ENCODE measurements at regions not wholly inside any gene's neighbourhood (a gene's known extent, or its start where the extent isn't known, plus 50 kb on each side); places are given as distances from the start of the nearest gene placed in this dataset.

DNA sequence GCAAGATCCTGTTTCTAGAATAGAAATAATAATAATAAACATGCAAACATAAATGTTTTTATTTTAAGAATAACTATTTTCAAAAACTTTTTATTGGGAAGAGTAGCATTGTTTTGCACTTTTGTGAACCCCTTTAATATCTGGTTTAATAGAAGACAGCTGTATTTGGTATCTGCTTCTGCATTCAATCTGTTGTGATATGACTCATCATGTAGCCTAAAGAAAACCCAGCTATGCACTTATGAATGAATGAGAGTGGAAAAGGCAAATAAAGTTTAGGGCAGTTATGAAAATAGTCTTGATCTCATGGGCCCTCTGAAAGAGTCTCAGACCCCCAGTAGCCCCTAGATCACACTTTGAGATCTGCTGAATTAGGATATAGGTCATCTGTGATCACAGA is 100.4 kb upstream of the PPP2R3A start:
- no peak for DNase-seq (ENCODE audit: low read depth)

GRCh38 chr3:135865553-135865952 is 100.0 kb upstream of the PPP2R3A start:
- no peak for DNase-seq (ENCODE audit: low read depth)

DNA sequence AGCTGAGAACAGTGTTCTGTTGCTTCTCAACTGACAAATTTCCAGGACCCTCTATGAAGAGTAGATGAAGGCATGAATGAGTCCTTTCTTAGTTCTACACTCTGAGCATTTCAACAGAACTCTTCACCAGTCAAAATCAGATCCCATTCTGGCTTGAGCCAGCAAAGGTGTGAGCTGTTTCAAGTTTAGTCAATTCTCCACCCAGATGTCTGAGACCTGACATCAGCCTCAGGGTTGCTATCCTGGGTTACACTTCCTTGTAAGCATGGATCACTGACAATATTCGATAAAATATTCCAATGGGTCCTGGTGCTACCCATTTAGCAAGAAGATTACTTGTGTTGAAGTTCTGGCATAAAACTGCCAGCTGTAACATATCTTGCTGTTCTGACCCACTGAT is 97.6 kb upstream of the PPP2R3A start:
- no peak for DNase-seq (ENCODE audit: low read depth)

- DNase-seq (ENCODE audit: low read depth), result no peak
Observed at GRCh38 chr3:135868801-135869200, 96.7 kb upstream of the PPP2R3A start.

GRCh38 chr3:135869439-135870105 is 96.0 kb upstream of the PPP2R3A start:
- peak; percentile 27 for DNase-seq (ENCODE audit: low read depth)

DNA sequence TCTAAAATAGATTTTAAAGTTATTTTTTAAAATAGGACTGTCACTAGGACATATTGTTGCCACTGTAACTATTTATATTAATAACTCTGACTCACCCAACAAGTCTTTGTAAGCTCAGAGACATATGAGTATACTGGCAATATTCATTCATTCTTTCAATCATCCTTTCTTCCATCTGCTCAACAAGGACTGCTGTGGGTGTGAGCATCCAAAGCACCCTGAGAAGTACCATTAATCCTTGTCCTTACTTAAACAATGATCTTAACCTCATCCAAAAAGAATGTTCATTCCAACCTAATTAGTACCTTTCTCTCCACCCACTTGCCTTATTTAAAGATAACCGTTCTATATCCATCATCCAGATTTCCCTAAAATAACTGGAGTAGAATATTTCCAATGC is 94.2 kb upstream of the PPP2R3A start:
- DNase-seq (ENCODE audit: low read depth), result no peak

DNA sequence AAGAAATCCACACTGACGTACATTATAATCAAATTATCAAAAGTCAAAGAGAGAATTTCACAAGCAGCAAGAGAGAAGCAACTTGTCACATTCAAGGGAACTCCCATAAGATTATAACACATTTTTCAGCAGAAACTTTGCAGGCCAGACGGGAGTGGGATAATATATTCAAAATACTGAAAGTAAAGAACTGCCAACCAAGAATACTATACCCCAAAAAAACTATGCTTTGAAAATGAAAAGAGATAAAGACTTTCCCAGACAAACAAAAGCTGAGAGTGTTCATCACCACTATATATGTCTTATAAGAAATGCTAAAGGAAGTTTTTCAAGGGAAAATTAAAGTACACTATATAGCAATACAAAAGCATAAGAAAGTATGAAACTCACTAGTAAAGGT is 91.5 kb upstream of the PPP2R3A start:
- DNase-seq (ENCODE audit: low read depth), result no peak

DNA sequence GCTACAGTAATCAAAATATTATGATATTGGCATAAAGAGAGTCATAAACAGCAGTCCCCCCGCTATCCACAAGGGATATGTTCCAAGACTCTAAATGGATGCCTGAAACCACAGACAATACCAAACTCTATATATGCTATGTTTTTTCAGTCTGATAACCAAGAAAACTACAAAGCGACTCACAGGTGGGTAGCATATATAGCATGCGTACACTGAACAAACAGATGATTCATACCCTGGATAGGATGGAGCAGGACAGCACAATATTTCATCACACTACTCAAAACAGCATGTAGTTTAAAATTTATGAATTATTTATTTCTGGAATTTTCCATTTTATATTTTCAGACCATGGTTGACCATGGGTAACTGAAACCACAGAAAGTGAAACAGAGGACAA is 87.0 kb upstream of the PPP2R3A start:
- no peak for DNase-seq (ENCODE audit: low read depth)

GRCh38 chr3:135885885-135886284 is 79.6 kb upstream of the PPP2R3A start:
- DNase-seq (ENCODE audit: low read depth), result no peak

DNA sequence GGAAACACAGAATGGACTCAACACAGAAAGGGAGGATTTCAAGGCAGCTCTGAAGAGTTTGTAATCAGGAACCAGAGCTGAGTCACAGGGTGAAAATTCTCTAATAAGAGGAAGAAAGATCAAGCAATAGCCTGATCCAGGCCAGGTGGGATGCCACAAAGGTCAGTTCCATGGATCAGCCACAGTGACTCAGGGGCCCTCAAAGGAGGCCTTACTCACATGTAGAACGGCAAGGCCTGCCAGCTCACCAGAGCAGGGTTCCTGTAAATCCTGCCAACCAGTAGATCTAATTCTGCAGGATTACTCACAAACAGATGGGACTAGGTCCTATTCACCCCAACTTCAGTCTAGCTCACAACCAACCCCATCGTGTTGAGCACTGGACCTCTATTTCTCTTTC is 78.3 kb upstream of the PPP2R3A start:
- DNase-seq (ENCODE audit: low read depth), result peak; percentile 93

- no peak for DNase-seq (ENCODE audit: low read depth)
Observed at GRCh38 chr3:135889443-135889842, 76.1 kb upstream of the PPP2R3A start.

GRCh38 chr3:135891121-135891520 is 74.4 kb upstream of the PPP2R3A start:
- DNase-seq (ENCODE audit: low read depth), result no peak

DNA sequence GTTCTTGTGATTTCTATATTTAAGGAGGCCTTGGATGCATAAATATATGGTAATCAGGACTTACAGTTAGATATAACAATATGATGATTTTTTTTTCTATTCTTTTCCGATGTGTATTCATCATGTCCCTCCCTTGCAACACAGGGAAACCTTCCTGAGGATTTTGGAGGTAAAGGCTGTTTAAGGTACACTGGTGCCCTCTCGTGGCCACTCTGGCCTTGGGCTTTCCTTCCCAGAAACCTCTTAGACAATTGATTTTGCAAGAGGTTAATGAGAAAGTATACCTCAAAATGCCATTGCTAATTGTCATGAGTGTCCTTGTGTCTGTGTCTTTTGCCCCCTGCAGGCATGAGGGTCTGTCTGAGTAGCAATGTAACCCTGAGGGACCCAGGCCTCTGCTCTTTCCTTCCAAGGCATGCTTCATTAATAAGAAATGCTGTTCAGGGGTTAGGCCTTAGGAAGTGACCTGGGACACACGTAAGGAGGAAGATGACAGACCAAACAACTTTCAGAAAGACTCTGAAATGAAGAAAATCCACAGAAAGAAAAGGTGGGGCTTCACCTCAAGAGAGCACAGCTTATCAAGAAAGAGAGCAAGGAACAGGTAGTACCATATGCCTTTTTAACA is 70.3 kb upstream of the PPP2R3A start:
- DNase-seq (ENCODE audit: low read depth), result peak; percentile 86

DNA sequence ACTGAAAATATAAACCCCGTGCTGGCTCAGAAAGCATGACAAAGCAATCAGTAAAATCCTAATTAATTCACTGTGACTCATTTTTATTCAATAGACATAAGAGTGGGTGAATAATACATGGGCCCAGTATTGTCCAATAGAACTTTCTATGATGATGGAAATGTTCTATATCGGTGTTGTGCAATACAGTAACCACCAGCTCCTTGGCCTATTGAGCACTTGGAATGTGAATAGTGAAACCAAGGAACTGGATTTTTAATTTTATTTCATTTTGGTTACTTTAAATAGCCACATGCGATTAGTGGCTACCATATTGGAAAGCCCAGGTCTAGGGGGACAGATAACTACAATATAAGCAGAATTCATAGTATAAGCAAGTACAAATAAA is 69.8 kb upstream of the PPP2R3A start:
- peak; percentile 97 for DNase-seq (ENCODE audit: low read depth)

DNA sequence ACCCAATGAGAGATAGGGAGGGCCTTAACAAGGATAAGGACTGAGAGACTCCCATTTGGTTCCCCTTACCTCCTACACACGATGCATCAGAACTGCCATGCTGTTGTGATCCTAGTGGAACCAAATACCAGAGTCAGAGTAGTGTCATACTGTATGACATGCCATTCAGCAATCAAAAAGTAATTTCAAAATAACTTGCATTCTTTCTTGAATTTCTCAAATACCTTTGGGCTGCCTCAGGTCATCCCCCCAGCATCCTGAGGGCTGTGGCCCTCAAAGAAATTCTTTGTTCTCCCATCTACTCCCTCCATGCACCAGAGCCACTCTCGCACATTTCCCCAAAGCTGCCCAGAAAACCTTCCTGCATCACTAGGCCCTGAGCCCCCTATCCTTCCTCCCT is 68.9 kb upstream of the PPP2R3A start:
- DNase-seq (ENCODE audit: low read depth), result peak; percentile 91

DNA sequence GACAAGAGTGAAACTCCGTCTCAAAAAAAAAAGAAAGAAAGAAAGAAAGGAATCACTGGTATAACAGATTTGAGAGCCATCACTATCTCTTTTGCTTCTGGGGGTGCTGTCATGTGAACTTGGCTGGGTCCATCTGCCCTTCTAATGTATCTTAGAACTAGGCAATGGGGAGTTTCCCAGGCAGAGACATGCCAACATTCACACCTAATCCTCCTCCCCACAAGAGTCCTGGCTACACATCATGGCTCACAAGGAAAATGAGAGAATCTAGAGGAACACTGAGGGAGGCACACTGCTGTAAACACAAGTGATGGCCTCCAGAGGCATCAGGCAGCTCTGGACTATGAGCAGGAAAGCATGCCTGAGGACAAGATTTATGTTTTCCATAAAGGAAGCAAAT is 67.8 kb upstream of the PPP2R3A start:
- no peak for DNase-seq (ENCODE audit: low read depth)

DNA sequence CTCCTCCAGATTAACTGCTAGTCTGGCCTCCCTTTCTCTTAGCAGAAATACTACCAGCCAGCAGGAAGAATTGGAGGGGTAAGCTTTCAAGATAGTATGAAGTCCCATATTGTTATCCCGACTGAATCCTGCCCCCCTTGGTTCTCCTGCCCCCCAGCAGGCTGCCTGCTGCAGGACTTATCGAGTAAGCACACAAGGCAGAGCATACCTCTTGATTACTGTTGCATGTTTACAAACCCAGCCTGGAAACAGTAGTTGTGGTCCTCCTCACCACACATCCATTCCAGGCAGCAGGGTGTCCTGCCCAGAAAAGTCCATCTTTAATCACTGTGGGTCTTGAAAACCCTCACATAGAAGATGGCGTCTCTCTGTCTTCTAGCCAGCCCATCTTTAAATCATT is 66.8 kb upstream of the PPP2R3A start:
- peak; percentile 53 for DNase-seq (ENCODE audit: low read depth)

GRCh38 chr3:135905058-135905724 is 60.3 kb upstream of the PPP2R3A start:
- DNase-seq (ENCODE audit: low read depth), result peak; percentile 76

DNA sequence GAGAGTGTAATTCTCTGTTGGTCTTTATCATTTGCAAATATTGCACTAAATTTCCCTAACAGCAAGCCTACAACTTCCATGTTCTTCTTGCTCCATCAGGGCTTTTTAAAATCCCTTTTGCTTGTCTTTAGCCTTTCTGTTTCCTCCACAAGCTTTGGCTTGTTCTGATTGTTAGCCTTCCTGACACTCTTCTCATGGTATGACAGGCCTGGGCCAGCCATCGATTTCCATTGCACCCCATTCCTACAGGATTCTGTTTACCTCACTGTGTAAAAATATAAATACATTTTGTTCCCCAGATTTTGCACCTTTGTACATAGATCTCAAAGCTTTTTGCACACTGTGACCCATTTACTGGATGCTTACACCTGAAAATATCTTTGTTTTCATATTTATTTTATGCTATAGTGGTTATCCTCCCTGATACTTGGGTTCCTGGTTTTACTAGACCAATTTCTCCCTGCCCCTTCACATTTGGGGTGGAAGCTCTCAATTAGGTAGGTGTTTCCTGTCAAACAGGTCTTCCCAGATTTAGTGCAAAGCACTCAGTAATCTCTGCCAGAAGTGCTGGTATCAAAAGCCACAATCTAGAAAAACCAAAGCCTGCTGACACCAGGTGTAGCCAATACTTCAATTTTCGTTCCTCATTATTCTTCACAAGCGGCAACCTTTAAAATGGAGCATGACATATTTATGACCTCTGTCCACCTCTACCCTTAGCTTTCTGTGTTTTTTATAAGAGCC is 57.9 kb upstream of the PPP2R3A start:
- no peak for DNase-seq (ENCODE audit: low read depth)

GRCh38 chr3:135908225-135908624 is 57.3 kb upstream of the PPP2R3A start:
- peak; percentile 27 for DNase-seq (ENCODE audit: low read depth)

DNA sequence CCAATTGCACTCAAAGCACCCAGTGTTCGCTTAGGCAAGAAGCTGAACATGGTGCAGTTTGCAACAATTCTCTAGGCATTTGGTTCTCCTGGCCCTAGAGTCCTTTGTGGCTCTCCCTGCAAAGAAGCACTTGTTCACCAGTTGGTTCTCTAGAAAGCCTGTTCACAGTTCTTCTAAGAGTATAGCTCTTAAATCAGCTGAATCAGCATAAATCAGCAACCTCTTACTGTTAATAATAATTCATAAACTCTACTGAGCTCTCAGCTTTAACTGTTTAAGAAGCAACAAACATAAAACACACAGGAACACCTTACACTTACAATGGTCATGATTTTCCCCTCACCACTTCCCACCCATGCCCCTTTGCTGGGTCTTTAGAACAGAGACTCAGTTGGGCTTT is 56.8 kb upstream of the PPP2R3A start:
- no peak for DNase-seq (ENCODE audit: low read depth)

DNA sequence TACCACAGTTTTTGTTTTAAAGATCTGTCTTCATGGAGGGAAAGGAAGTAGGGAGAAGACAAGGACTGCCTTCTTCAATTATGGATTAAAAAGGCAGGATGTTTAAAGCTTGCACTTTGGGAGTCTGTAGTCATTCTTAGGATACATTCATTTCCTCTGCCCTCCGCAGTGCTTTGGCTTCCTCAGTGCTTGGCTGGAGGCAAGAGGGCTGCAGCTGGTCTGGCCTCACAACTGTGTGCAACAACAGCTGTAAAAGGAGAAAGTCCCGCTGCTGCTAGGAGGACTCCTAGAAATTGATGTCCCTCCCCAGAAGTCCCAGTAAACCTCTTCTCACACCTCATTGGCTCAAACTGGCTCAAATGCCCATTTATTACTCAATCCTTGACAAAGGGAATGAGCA is 54.4 kb upstream of the PPP2R3A start:
- DNase-seq (ENCODE audit: low read depth), result no peak

GRCh38 chr3:135915206-135915605 is 50.3 kb upstream of the PPP2R3A start:
- DNase-seq (ENCODE audit: low read depth), result no peak

Data from renal cortical epithelial cell (primary cell).